GF-D8 (cell line): ENCODE measurements at regions not wholly inside any gene's neighbourhood (a gene's known extent, or its start where the extent isn't known, plus 50 kb on each side); places are given as distances from the start of the nearest gene placed in this dataset.

ENCODE experiments used
- DNase-seq: peaks from one replicate; lab custom pipeline; 2025; lab: John Stamatoyannopoulos, UW

GRCh38 chr20:6831461-6831860 lies 64.0 kb downstream of the BMP2 start:
- DNase-seq = no peak

DNA sequence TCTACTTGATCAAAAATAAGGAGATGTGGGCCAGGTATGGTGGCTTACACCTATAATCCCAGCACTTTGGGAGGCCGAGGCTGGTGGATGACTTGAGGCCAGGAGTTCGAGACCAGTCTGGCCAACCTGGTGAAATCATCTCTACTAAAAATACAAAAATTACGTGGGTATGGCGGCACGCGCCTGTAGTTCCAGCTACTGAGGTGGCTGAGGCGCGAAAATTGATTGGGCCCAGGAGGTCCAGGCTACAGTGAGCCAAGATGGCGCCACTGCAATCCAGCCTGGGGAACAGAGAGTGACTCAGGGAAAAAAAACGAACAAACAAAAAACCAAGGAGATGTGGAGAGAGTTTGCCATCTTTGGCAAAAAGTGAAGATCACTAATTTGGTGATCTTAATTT lies 65.3 kb downstream of the BMP2 start:
- DNase-seq = no peak

GRCh38 chr20:6835609-6836008 lies 68.1 kb downstream of the BMP2 start:
- no peak for DNase-seq

DNA sequence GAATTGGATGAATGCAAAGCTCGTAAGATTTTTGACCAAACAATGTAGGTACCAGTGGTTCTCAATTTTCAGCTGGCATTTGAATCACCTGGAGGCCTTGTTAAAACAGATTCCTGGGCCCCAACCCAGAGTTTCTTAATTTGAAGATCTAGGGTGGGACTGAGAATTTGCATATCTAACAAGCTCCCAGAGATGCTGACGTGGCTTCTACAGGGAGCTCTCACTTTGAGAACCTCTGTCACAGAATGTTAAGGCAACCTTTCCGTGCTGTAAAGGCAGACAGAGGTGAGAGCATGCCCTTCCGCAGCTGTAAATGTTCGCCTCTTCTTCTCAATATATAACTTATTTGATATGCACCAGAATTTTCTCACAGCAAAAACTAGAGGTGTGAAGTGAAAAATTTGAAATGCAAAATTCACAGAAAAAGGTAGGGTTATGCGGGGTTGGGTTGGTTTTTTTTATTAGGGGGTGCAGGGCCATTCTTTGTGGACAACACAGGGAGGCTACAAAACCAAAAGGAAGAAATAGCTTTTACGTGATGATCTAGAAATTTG lies 69.4 kb downstream of the BMP2 start:
- DNase-seq = no peak

DNA sequence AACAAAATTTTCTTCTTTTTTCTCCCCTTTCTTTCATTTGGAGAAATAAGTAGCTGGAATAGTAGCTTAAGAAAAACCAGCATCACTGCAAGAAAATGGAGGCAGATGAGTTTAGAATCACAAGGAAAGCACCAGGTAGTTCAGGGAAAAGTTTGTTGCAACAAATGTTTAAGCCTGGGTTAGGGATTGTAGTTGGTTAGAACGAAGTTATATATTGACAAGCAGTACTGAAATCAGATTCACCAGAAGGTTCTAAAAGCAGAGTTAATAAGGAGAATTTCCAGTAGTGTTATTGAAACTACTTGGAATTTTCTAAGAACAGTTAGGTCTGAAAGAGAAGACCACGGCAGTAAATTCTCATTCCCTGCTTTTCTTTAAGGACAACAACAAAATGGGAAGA lies 70.2 kb downstream of the BMP2 start:
- no peak for DNase-seq

DNA sequence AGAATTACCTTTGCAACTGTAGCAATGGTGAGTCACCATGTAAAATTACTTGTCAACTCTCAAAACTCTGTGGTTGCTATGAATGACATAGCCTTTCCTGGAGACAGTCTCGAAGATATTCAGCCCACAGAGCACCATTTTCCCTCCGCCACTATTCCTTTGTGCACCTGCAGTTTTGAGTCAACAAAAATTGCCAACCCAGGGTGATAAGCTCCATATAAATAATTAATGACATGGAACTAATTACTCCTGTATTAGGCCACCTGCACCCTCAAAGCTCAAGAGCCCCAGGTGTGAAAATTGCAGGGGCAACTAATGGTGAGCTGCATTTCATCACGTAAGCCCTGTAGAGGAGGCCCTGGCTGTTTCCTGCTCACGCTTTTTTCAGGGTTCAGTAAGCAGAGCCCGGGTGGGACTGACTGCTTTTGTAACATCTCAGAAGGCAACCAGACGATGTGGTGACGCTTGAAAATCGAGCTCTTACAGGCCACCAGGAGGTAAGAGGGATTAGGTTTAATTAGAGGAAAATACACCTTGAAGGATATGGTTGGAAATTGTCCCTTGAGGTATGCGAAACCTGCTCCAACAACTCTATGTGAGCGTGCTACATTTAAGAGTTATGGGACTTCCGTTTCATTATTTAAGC lies 70.8 kb downstream of the BMP2 start:
- no peak for DNase-seq

DNA sequence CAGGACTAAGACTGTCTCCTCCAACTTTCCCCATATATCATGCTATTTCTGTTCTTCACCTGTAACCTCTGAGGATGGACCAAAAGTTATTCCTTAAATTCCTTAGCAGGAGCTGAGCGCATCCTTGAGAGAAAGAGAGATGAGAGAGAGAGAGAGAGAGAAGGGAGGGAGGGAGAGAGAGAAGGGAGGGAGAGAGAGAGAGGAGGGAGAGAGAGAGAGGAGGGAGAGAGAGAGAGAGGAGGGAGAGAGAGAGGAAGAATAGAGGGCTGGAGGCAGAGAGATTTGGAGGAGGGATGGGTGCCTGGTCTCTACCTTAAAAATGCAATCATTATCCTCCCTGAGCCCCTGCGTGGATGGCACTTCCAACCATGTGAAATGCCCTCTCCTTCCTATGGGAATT lies 73.6 kb downstream of the BMP2 start:
- DNase-seq = no peak

- no peak for DNase-seq
Measured at GRCh38 chr20:6845141-6845540, 77.7 kb downstream of the BMP2 start.

- no peak for DNase-seq
Measured at GRCh38 chr20:6848041-6848440, 80.6 kb downstream of the BMP2 start.

DNA sequence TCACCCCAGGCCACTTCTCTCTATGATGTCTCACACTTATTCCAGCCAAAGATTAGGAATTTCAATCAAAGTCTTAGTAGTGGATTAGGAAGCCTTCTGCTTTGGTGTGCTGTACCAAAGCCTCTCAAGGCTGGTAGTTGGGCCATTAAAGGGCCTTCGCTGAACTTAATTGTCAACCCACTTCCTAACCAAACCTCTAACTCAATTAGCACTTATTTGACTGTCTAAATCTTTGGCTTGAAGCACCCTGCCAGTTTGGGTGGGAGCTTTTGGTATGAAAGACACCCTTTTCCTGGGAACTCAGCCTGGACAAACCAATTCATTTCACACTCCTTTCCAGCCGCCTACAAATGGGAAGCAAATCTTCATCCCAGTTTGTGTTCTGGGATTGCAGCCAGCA lies 81.5 kb downstream of the BMP2 start:
- DNase-seq = no peak

GRCh38 chr20:6851136-6851535 lies 83.7 kb downstream of the BMP2 start:
- DNase-seq = no peak

- DNase-seq = no peak
Measured at GRCh38 chr20:6852478-6852877, 85.0 kb downstream of the BMP2 start.

DNA sequence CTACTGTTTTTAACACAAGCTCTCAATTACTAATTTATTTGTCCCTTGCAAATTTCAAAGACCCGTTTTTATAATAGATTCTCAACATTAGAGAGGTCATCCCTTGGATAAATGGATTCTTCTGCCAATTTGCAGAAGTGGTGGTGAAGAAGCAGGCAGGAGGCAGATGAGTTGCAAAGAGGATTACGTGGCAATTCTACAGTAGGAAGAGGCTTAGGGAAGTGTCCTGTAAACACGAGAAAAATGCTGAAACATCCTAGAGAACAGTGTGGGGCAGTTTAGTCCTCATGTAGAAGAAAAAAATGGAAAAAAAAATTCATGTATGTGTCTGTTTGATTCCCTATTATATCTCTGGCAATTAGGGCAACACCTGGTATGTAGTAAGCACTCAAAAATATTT lies 87.6 kb downstream of the BMP2 start:
- DNase-seq = no peak

GRCh38 chr20:6855796-6856195 lies 88.3 kb downstream of the BMP2 start:
- no peak for DNase-seq

DNA sequence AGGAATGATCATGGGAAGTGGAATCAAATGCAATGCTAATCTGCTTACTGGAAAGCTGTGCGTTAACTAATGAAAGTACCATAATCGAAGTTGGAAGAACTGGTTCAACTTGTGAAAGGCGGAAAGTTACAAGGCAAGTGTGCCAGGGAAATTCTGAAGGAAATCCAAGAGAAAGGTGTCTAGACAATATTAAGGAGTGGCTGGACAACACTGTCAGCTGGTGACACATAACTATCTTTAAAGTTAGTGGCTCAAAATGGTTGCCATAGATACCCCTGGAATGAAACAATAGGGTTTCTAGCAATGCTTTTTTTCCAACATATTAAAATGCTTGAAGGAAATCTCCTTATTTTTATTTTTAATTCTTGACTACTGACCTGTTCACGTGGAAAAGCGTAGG lies 90.4 kb downstream of the BMP2 start:
- no peak for DNase-seq

DNA sequence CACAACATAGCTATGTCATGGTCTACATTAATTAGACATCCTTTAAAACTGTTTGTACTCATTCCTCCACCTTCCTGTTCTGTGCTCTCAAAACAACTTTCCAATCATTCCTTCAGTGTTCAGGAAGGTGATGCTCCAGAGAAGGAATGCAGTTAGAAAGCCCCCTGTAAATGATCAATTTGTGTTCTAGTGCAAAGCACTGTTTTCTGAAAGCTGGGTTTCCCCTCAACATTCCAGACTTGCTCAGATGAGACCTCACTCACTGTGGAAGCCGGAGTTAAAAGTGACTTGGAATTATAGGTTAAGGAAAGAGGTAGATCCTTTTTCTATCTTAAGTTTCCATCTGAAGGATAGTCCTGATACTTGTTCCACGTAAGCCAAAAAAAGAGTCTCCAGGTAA lies 95.9 kb downstream of the BMP2 start:
- DNase-seq = no peak

- no peak for DNase-seq
Measured at GRCh38 chr20:6863798-6864201, 96.3 kb downstream of the BMP2 start.

- DNase-seq = no peak
Measured at GRCh38 chr20:6864740-6865139, 97.3 kb downstream of the BMP2 start.

GRCh38 chr20:6866741-6867140 lies 99.3 kb downstream of the BMP2 start:
- DNase-seq = no peak

DNA sequence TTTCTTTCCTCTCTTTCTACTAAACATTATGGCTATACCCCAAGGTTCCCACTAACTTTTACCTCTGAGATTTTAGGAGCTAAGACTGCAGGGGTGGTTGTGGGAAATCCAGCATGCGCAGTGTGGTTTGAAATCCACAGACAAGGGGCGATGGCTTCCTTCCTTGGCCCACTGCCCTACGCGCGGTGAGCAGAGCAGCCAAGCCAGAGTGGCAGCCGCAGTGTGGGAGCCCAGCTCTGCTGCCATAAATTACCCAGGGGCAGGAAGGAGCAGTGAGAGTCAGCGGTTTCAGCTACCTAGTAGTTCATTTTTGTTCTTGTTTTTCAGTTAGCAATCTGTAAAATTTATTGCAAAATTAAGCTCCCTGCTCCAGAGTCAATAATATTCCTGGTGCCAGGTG lies 101.4 kb downstream of the BMP2 start:
- DNase-seq = no peak

GRCh38 chr20:6870559-6870958 lies 103.1 kb downstream of the BMP2 start:
- DNase-seq = no peak

GRCh38 chr20:6877633-6878032 lies 110.1 kb downstream of the BMP2 start:
- no peak for DNase-seq

DNA sequence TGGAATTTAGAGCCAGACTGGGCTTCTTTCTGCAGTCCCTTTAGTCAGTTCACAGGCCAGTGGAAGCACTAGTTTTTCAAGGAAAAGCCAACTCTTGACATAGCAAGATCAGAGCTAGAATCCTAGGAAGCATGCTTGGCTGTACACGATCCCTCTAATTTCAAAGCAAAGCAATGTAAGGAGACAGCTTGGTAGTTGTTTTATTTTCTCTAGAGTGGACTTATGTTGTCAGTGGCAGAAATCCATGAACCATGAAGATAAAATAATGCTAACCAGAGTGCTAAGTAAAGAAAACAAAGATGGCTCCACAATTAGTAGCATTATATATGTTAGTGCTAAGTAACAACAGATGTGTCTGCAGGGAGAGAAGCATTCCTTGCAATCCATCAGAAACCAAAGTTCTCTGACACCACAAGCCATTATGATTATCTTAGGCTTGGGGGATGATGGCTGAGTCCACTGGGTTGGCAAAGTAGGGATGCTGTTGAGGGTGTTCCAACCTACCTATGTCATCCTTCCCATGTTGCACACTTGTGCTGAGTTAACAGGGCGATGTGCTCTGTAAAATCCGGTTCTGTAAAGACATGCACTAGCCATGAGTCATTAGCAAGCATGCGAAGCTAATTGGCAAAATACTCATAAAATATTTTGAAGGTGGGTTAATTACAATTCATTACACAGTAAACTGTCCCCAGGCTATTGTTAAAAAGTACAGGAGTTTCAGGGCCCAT lies 115.2 kb downstream of the BMP2 start:
- no peak for DNase-seq

DNA sequence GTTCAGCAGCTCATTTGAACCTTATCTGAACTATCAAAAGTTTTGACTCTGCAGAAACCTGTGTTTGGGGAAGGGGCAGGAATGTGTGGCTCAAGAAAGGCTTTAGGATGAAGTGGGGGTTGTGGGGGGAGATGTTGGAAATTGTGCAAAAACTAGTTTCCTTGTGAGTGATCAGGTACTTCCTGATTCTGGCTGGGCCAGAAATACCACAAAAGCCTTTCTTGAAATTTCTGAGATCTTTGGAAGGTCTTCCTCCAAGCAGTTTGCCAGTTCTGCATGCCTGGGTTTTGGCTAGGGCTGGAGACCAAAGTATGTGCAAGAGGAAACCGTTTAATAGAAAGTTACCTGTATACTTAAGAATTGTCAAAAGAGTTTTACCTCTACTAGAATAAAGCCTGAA lies 116.6 kb downstream of the BMP2 start:
- no peak for DNase-seq
